ENCODE measurements at regions not wholly inside any gene's neighbourhood (a gene's known extent, or its start where the extent isn't known, plus 50 kb on each side); places are given as distances from the start of the nearest gene placed in this dataset.
A peak's percentile ranks its signal among the peaks of the same experiment; 100 is the strongest.

- H3K4me3 ChIP-seq (ENCODE audit: low read length): no peak overlapping the region
- no peak for TF ChIP-seq CTCF (conservative IDR thresholded peaks at IDR 0.05; ENCODE audit: low read depth, low read length)
- no peak for DNase-seq (ENCODE audit: low read depth)
These were observed 87.9 kb downstream of the THBS2 start for GRCh38 chr6:169165561-169166300.

- H3K4me3 ChIP-seq (ENCODE audit: low read length): no peak overlapping the region
- no peak for TF ChIP-seq CTCF (conservative IDR thresholded peaks at IDR 0.05; ENCODE audit: low read depth, low read length)
- no peak for DNase-seq (ENCODE audit: low read depth)
These were observed 88.7 kb downstream of the THBS2 start for GRCh38 chr6:169164986-169165385.

- no peak overlapping the region for H3K4me3 ChIP-seq (ENCODE audit: low read length)
- DNase-seq (ENCODE audit: low read depth): no peak
- no peak for TF ChIP-seq CTCF (conservative IDR thresholded peaks at IDR 0.05; ENCODE audit: low read depth, low read length)
These were observed 89.2 kb downstream of the THBS2 start for GRCh38 chr6:169164451-169164850.

DNA sequence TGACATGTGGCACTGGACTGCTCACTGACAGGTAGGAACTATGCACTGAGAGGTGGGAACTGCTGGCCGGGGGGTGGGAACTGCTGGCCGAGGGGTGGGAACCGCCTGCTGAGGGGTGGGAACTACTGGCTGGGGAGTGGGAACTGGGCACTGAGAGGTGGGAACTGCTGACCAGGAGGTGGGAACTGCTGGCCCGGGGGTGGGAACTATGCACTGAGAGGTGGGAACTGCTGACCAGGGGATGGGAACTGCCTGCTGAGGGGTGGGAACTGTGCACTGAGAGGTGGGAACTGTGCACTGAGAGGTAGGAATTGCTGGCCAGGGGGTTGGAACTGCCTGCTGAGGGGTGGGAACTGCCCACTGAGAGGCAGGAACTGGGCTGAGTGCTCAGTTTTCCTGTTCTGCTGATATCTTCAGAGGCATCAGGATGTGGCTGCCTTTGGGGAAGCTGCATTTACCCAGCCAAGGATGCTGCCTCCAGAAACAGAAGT lies 90.2 kb downstream of the THBS2 start:
- TF ChIP-seq CTCF (conservative IDR thresholded peaks at IDR 0.05; ENCODE audit: low read depth, low read length): no peak
- no peak for DNase-seq (ENCODE audit: low read depth)
- H3K4me3 ChIP-seq (ENCODE audit: low read length): no peak overlapping the region

DNA sequence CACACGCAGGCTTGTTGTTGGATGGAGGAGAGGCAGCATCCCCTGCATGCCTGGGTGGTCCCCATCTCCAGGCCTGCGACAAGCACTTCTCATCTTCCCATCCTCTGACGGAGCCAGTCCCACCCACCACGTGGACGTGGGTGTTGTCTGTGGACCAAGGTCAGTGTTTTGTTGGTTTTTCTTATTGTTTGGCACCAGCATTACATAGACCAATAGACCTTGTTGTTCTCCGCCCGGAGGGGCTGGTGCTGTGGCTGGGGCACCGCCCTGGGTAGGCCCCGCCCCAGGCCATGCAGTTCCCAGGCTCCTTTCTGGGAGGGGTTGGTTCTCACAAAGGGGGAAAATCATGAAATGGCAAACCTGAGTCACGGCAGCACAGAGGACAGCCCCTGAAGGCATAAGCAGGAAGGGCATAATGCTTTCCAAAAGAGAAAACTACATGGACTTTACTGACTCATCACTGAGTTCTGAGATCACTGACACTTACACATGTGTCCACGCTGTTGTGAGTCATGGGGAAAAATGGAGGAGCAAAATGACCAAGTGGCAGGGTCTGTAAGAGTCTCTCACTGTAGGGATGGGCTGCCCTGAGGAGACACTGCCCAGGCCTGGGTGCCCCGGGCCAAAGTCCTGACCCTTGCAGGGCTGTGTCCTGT lies 90.8 kb downstream of the THBS2 start:
- no peak for TF ChIP-seq CTCF (conservative IDR thresholded peaks at IDR 0.05; ENCODE audit: low read depth, low read length)
- no peak overlapping the region for H3K4me3 ChIP-seq (ENCODE audit: low read length)
- DNase-seq (ENCODE audit: low read depth): peak; percentile 39

- TF ChIP-seq CTCF (conservative IDR thresholded peaks at IDR 0.05; ENCODE audit: low read depth, low read length): no peak
- no peak for DNase-seq (ENCODE audit: low read depth)
- H3K4me3 ChIP-seq (ENCODE audit: low read length): no peak overlapping the region
These were observed 91.4 kb downstream of the THBS2 start for GRCh38 chr6:169162249-169162648.

Data from retinal pigment epithelial cell (primary cell).